HL-60 (cell line): ENCODE measurements at regions not wholly inside any gene's neighbourhood (a gene's known extent, or its start where the extent isn't known, plus 50 kb on each side); places are given as distances from the start of the nearest gene placed in this dataset.

ENCODE experiments used
- CTCF ChIP-seq: IDR thresholded peaks from one replicate; pipeline ENCODE4 v1.5.1; 2011; ENCODE audit warnings: low read length, control low read depth, inconsistent platforms; ENCODE audit not compliant: insufficient read depth
- GABPA ChIP-seq: IDR thresholded peaks from 2 replicates; pipeline ENCODE4 v1.6.1; 2012; ENCODE audit warnings: low read depth
- POLR2AphosphoS5 ChIP-seq: IDR thresholded peaks from 2 replicates; pipeline ENCODE4 v1.6.1; 2012; ENCODE audit warnings: low read depth
- REST ChIP-seq: IDR thresholded peaks from 2 replicates; pipeline ENCODE4 v1.6.1; 2012; ENCODE audit warnings: low read depth; ENCODE audit not compliant: insufficient replicate concordance

- no peak for TF ChIP-seq CTCF
- no peak for TF ChIP-seq POLR2AphosphoS5
- no peak for TF ChIP-seq GABPA
- TF ChIP-seq REST: no peak
These were observed 65.2 kb upstream of the LRCH1 start for GRCh38 chr13:46487748-46488147.
